RWPE2 (cell line): ENCODE measurements at regions not wholly inside any gene's neighbourhood (a gene's known extent, or its start where the extent isn't known, plus 50 kb on each side); places are given as distances from the start of the nearest gene placed in this dataset.

Experiments
- ATAC-seq: fragments of 200-7000 bp; cut with Tn5 transposase; 3 replicates; pipeline ENCODE4 v1.9.1; 2021; ENCODE audit warnings: low read depth
- DNase-seq: peaks from one replicate; pipeline ENCODE4 v3.0.0-alpha.2; 2020; ENCODE audit warnings: low spot score
- H3K27ac ChIP-seq: fragments of 450-650 bp; 2 replicates; pipeline ENCODE4 v1.5.1; 2017; ENCODE audit warnings: mild to moderate bottlenecking; ENCODE audit not compliant: poor library complexity, severe bottlenecking
- H3K27me3 ChIP-seq: fragments of 250-450 bp; sonication (Bioruptor Pico); 2 replicates; pipeline ENCODE4 v1.5.1; 2021; ENCODE audit warnings: mild to moderate bottlenecking, moderate library complexity; ENCODE audit not compliant: insufficient read depth, poor library complexity, severe bottlenecking
- H3K36me3 ChIP-seq: fragments of 250-450 bp; sonication (Bioruptor Pico); 2 replicates; pipeline ENCODE4 v1.5.1; 2020; ENCODE audit warnings: low read depth, mild to moderate bottlenecking, moderate library complexity
- H3K4me1 ChIP-seq: fragments of 250-450 bp; sonication (Bioruptor Pico); 2 replicates; pipeline ENCODE4 v1.5.1; 2021; ENCODE audit warnings: mild to moderate bottlenecking, moderate library complexity; ENCODE audit not compliant: insufficient read depth, poor library complexity, severe bottlenecking
- H3K4me3 ChIP-seq: fragments of 250-450 bp; sonication (Bioruptor Pico); 2 replicates; pipeline ENCODE4 v1.5.1; 2021; ENCODE audit warnings: mild to moderate bottlenecking, moderate library complexity; ENCODE audit not compliant: severe bottlenecking
- H3K9me3 ChIP-seq: fragments of 250-450 bp; sonication (Bioruptor Pico); 2 replicates; pipeline ENCODE4 v1.5.1; 2021; ENCODE audit warnings: mild to moderate bottlenecking, moderate library complexity; ENCODE audit not compliant: severe bottlenecking
- CTCF ChIP-seq: fragments of 450-650 bp; IDR thresholded peaks from one replicate; pipeline ENCODE4 v1.5.1; 2017; ENCODE audit warnings: mild to moderate bottlenecking, moderate library complexity; ENCODE audit not compliant: poor library complexity, severe bottlenecking

- peak; percentile 79; the same call in 2 of the 3 replicates for ATAC-seq
These were observed 985.7 kb upstream of the FBXO33 start for GRCh38 chr14:40417777-40418401.

GRCh38 chr14:40416565-40416964, 984.3 kb upstream of the FBXO33 start:
- H3K27me3 ChIP-seq, result peaks cover 6% of the 10 kb centered on the region
- H3K4me3 ChIP-seq, result no peak overlapping the region
- TF ChIP-seq CTCF, result no peak
- ATAC-seq (no peak), DNase-seq (no peak)
- no peaks in the 10 kb centered on the region for H3K4me1 ChIP-seq
- no peak overlapping the region for H3K27ac ChIP-seq
- no peaks in the 10 kb centered on the region for H3K36me3 ChIP-seq
- H3K9me3 ChIP-seq, result no peaks in the 10 kb centered on the region

More at GRCh38 chr14:40417777-40418401, 985.7 kb upstream of the FBXO33 start:
- no peak overlapping the region for H3K27ac ChIP-seq
- no peak for DNase-seq
- no peaks in the 10 kb centered on the region for H3K9me3 ChIP-seq
- H3K36me3 ChIP-seq, result no peaks in the 10 kb centered on the region
- peak; percentile 75 for TF ChIP-seq CTCF
- H3K4me1 ChIP-seq, result no peaks in the 10 kb centered on the region
- H3K4me3 ChIP-seq, result no peak overlapping the region
- H3K27me3 ChIP-seq, result peaks cover 6% of the 10 kb centered on the region

GRCh38 chr14:40414386-40414785, 982.2 kb upstream of the FBXO33 start:
- Histone ChIP-seq H3K36me3 (no peaks in the 10 kb centered on the region), H3K4me1 (no peaks in the 10 kb centered on the region), H3K27me3 (peaks cover 12% of the 10 kb centered on the region), H3K9me3 (no peaks in the 10 kb centered on the region), H3K27ac (no peak overlapping the region), H3K4me3 (no peak overlapping the region)
- ATAC-seq (0 out of 3 replicates have a peak, but pooled peaks have one; percentile 10), DNase-seq (no peak)
- no peak for TF ChIP-seq CTCF

GRCh38 chr14:40413136-40413535, 980.9 kb upstream of the FBXO33 start:
- Histone ChIP-seq H3K4me3 (no peak overlapping the region), H3K9me3 (no peaks in the 10 kb centered on the region), H3K27ac (no peak overlapping the region), H3K27me3 (peaks cover 12% of the 10 kb centered on the region), H3K4me1 (no peaks in the 10 kb centered on the region), H3K36me3 (no peaks in the 10 kb centered on the region)
- DNase-seq, result no peak
- TF ChIP-seq CTCF, result no peak
- ATAC-seq, result no peak; the same call in 2 of the 3 replicates

- Histone ChIP-seq H3K27me3 (peaks cover 12% of the 10 kb centered on the region), H3K9me3 (no peaks in the 10 kb centered on the region), H3K4me1 (no peaks in the 10 kb centered on the region), H3K27ac (no peak overlapping the region), H3K4me3 (no peak overlapping the region), H3K36me3 (no peaks in the 10 kb centered on the region)
- ATAC-seq, result no peak
- no peak for TF ChIP-seq CTCF
- no peak for DNase-seq
These were observed 978.5 kb upstream of the FBXO33 start for GRCh38 chr14:40410708-40411107.
